Fibroblast of lung (primary cell): ENCODE measurements at regions not wholly inside any gene's neighbourhood (a gene's known extent, or its start where the extent isn't known, plus 50 kb on each side); places are given as distances from the start of the nearest gene placed in this dataset.

Experiments
- DNase-seq, 2 donors: peaks; one replicate each; pipeline versions ENCODE4 v3.0.0 to v3.0.0-alpha.2; 2010; ENCODE audit warnings: low read depth in 2 of 2
- H2AFZ ChIP-seq: 2 replicates; pipeline ENCODE4 v1.5.1; 2012; ENCODE audit warnings: low read length, control low read depth, inconsistent platforms
- H3K27ac ChIP-seq: 2 replicates; pipeline ENCODE4 v1.5.1; 2011; ENCODE audit warnings: low read length, control low read depth; ENCODE audit not compliant: insufficient read depth
- H3K27me3 ChIP-seq: 2 replicates; pipeline ENCODE4 v1.5.1; 2011; ENCODE audit warnings: mild to moderate bottlenecking, low read length; ENCODE audit not compliant: control insufficient read depth, insufficient read depth
- H3K36me3 ChIP-seq: 2 replicates; pipeline ENCODE4 v1.5.1; 2011; ENCODE audit warnings: low read length; ENCODE audit not compliant: control insufficient read depth, insufficient read depth
- H3K4me1 ChIP-seq: 2 replicates; pipeline ENCODE4 v1.5.1; 2011; ENCODE audit warnings: low read length; ENCODE audit not compliant: control insufficient read depth, insufficient read depth; ENCODE audit errors: extremely low read depth
- H3K4me2 ChIP-seq: 2 replicates; pipeline ENCODE4 v1.5.1; 2011; ENCODE audit warnings: low read length, control low read depth; ENCODE audit not compliant: insufficient read depth; ENCODE audit errors: extremely low read depth
- H3K4me3 ChIP-seq, 4 experiments: fragments of 200-600 bp in 1 of 4; sonication (generic) in 1 of 4; replicated peaks in 1 of 4; 2 replicates each; pipeline ENCODE4 v1.5.1; 2011 to 2016; ENCODE audit warnings: low read length in 4 of 4, low read depth in 3 of 4, mild to moderate bottlenecking in 3 of 4, control low read depth in 2 of 4, inconsistent platforms in 1 of 4, mixed read lengths in 1 of 4; ENCODE audit not compliant: insufficient read depth in 1 of 4; ENCODE audit errors: control extremely low read depth in 1 of 4
- H3K79me2 ChIP-seq: 2 replicates; pipeline ENCODE4 v1.5.1; 2012; ENCODE audit warnings: mild to moderate bottlenecking, low read length, inconsistent platforms; ENCODE audit not compliant: control insufficient read depth, insufficient read depth
- H3K9ac ChIP-seq: 2 replicates; pipeline ENCODE4 v1.5.1; 2011; ENCODE audit warnings: mild to moderate bottlenecking, low read length, control low read depth; ENCODE audit not compliant: insufficient read depth
- H3K9me3 ChIP-seq: 2 replicates; pipeline ENCODE4 v1.5.1; 2012; ENCODE audit warnings: low read depth, low read length; ENCODE audit not compliant: control insufficient read depth, insufficient read depth
- H4K20me1 ChIP-seq: 2 replicates; pipeline ENCODE4 v1.5.1; 2011; ENCODE audit warnings: low read length; ENCODE audit not compliant: control insufficient read depth, insufficient read depth; ENCODE audit errors: extremely low read depth
- CTCF ChIP-seq, 2 donors: IDR thresholded peaks in 1 of 2; conservative IDR thresholded peaks in 1 of 2; 1 replicate in 1 of 2; 2 replicates in 1 of 2; pipeline ENCODE4 v1.5.1; 2011 to 2012; ENCODE audit warnings: low read length in 2 of 2, control low read depth in 1 of 2, inconsistent platforms in 1 of 2, low read depth in 1 of 2, mild to moderate bottlenecking in 1 of 2
- EZH2 ChIP-seq: IDR thresholded peaks from 2 replicates; pipeline ENCODE4 v1.5.1; 2012; ENCODE audit warnings: low read length, control low read depth, mild to moderate bottlenecking; ENCODE audit errors: missing control alignments

GRCh38 chr2:16070648-16070971 lies 130.3 kb downstream of the MYCN start:
- Histone ChIP-seq H3K9ac (no peak overlapping the region), H3K9me3 (no peaks in the 10 kb centered on the region), H3K27me3 (no peaks in the 10 kb centered on the region), H3K4me2 (no peak overlapping the region), H3K4me3 (no peak overlapping the region), H3K4me1 (no peaks in the 10 kb centered on the region), H4K20me1 (no peaks in the 10 kb centered on the region), H3K27ac (no peak overlapping the region), H2AFZ (no peak overlapping the region), H3K79me2 (no peaks in the 10 kb centered on the region), H3K36me3 (no peaks in the 10 kb centered on the region)
- TF ChIP-seq CTCF (conservative IDR thresholded peaks at IDR 0.05 in 1 of 2, IDR thresholded peaks at IDR 0.05 in 1 of 2; ENCODE audit: low read depth in 1 of 2, low read length in 2 of 2) (no peak), EZH2 (no peak)
- DNase-seq, result no peak

GRCh38 chr2:16069933-16070647 lies 129.7 kb downstream of the MYCN start:
- Histone ChIP-seq H3K27me3 (no peaks in the 10 kb centered on the region), H2AFZ (no peak overlapping the region), H3K9ac (no peak overlapping the region), H3K79me2 (no peaks in the 10 kb centered on the region), H3K4me1 (no peaks in the 10 kb centered on the region), H3K36me3 (no peaks in the 10 kb centered on the region), H3K27ac (no peak overlapping the region), H3K4me2 (no peak overlapping the region), H3K9me3 (no peaks in the 10 kb centered on the region), H3K4me3 (no peak overlapping the region), H4K20me1 (no peaks in the 10 kb centered on the region)
- TF ChIP-seq CTCF (conservative IDR thresholded peaks at IDR 0.05 in 1 of 2, IDR thresholded peaks at IDR 0.05 in 1 of 2; ENCODE audit: low read depth in 1 of 2, low read length in 2 of 2), result no peak
- TF ChIP-seq EZH2, result no peak
- no peak for DNase-seq

- no peak for DNase-seq
- H3K9ac ChIP-seq, result no peak overlapping the region
- H3K4me1 ChIP-seq, result no peaks in the 10 kb centered on the region
- no peak overlapping the region for H3K4me2 ChIP-seq
- no peaks in the 10 kb centered on the region for H3K27me3 ChIP-seq
- H2AFZ ChIP-seq, result no peak overlapping the region
- H3K4me3 ChIP-seq, result no peak overlapping the region
- H3K27ac ChIP-seq, result no peak overlapping the region
- no peaks in the 10 kb centered on the region for H3K9me3 ChIP-seq
- no peaks in the 10 kb centered on the region for H3K79me2 ChIP-seq
- H4K20me1 ChIP-seq, result no peaks in the 10 kb centered on the region
- no peaks in the 10 kb centered on the region for H3K36me3 ChIP-seq
- no peak for TF ChIP-seq EZH2
- no peak for TF ChIP-seq CTCF (conservative IDR thresholded peaks at IDR 0.05 in 1 of 2, IDR thresholded peaks at IDR 0.05 in 1 of 2; ENCODE audit: low read depth in 1 of 2, low read length in 2 of 2)
Observed at GRCh38 chr2:16069663-16069932, 129.2 kb downstream of the MYCN start.
